Midbrain (tissue), 1 donor: ENCODE measurements at regions not wholly inside any gene's neighbourhood (a gene's known extent, or its start where the extent isn't known, plus 50 kb on each side); places are given as distances from the start of the nearest gene placed in this dataset.

ENCODE experiments used
- DNase-seq: peaks from one replicate; lab custom pipeline; 2025; lab: John Stamatoyannopoulos, UW

DNA sequence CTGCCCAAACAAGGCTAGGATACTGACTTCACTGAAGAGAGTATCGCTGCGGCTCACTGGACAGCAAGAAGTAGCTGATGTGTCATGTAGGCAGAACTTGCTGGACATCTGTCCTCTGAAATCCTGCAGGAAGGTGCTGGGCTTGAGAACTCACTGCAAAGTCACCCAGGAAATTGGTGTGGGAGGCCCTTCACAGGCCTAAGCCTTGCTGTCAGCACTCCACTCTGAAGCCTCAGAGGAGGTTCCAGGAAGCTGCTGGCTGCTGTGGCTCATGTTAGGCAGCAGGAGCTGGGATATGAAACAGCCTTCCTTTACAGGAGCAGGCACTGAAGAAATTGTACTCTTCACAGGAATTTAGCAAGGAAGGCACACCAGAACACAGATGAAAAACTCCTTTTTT, 88.3 kb upstream of the CCDC68 start:
- no peak for DNase-seq

DNA sequence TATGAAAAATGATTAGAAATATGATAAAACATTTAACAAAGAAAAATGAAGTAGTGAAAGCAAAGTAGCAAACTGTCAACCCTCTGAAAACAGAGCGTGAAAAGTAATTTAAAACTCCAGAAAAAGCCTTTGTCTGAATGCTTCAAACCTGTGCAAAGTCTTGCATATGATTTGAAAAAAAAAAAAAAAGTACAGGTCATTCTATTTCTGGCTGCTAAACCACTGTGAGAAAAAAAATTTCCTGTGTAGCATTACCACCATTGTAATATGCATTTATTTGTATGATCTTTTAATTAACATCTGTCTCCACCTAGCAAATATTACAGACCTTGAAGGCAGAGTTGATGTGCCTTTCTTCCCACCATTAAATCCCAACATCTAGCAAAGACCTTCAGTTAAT, 82.1 kb upstream of the CCDC68 start:
- no peak for DNase-seq

DNA sequence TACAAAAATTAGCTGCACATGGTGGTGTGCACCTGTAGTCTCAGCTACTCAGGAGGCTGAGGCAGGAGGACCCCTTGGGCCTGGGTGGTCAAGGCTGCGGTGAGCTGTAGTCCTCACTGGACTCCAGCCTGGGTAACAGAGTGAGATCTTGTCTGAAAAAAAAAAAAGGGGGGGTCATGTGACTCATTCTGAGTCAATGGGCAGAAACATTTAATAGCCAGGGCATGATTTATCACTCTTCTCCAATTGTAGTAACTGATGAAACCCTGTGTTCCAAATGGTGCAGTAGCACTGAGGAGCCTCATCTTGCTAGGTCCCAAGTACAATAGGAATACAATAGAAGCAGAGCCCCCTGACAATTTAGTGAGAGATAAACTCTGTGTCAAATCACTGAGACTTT, 78.9 kb upstream of the CCDC68 start:
- no peak for DNase-seq

DNA sequence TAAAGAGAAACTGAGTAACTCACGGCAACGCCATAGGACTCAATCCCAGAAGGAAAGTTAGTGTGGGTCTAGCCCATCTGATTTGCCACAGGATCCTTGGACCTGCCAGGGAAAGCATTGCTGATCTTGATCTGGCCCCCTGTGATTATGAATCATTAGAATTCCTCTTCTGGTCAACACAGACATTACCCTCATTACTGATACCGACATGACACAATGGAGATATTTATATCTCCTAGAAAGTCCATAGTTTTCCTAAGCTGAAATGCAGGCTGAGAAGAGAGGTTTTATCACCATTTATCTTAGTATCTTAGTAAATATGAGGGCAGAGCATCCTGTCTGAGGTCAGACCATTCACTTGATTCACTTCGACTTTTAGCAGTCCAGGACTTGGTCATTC, 75.5 kb upstream of the CCDC68 start:
- no peak for DNase-seq

DNA sequence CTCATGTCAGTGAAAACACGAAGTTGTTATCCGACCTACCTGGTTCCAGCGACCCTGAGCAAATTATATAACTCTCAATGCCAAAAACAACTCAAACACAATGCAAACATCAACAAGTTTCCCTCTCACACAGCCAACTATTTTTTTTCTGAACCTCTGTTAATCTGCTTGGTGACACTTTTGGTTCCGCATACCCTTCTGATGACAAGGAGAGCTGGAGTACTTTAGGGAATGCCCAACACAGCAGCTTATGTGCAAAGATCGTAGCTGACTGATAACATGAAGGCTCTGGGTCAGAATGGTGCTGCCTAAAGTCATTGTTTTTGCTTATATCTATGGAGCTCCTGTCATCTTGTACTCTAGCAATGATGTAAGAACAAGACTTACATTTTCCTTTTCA, 72.7 kb upstream of the CCDC68 start:
- DNase-seq = no peak

DNA sequence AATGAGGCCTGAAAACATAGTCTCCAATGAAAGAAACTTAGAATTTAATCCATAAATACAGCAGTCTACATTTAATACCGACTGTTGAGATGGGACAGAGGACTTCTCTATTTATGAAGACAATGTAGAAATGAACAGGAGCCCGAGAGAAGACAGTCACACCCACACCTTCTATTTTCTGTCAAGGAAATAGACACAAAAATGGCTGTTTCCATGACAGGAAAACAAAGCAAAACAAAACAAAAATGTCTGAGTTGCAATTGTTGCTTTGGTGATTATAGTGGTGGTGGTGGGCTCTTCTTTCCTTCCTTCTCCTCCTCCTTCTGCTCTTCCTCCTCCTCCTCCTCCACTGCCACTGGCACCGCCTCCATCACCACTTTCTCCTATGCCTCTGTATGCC, 72.3 kb upstream of the CCDC68 start:
- DNase-seq = no peak

DNA sequence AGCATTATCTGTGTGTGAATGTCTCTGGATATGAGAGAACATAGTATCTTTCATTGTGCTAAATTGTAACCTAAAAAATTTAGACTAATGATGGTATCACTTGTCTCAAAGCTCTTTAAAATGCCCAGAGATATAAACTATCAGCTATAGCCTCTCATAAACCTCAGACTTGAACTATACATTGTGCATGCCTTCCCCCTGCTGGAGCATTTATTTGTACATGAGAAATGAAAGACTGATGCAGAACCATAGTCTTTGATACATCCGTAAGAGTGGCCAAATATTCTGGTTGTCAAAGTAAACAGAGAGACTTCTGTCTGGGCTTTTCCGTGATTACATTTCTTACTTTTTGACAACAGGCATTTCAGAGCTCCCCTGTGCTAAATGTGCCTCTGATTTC, 71.9 kb upstream of the CCDC68 start:
- DNase-seq = no peak

DNA sequence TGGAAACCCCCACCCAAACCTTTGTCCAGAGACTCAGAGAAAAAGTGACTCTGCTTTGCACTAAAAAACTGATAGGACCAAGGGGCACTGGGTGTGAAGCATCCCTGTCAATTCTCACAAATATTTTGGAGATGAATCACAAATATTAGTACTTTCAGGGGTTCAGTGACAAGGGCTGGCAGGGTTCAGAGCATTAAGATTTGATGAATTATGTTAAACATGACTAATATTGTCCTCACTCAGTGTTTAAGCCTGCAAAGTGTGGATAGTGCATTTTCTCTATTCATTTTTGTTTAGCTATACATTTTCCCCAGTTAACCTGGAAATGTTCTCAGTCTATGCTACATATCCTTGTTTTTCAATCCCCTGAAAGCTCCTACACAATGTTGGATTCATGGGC, 65.3 kb upstream of the CCDC68 start:
- no peak for DNase-seq

DNA sequence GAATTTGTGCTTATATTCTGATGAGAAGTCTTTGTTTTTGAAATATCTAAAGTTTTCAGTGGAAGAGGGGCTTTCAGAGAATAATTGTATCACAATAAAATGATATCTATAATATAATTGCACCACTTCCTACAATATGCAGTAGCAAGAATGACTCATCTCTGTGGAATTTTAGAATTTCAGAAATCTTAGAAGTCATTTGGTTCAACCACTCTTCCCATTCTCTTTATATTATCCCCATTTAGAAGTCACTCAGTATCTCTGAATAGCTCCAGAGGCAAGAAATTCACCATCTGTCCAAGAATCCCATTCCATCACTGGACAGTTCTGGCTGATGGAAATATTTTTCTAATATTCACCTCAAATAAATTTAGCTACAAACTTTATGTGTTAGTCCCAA, 59.3 kb upstream of the CCDC68 start:
- DNase-seq = no peak

DNA sequence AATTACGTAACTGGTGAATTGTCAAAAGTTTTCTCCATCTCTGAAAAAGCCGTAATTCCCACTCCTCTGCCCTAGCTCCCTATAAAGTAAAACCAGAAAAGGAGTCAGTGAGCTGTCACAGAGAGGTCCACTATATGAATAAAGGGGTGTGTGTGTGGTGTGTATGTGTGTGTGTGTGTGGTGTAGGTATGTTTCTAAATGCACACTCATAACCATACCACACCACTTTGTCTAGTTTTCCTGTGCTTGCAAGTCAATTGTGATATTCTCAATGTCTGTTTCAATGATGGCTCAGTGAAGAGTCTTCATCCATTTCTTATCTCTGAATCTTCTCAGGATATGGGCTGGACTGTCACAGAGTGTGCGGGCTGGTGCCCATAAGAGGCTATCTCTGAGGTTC, 54.8 kb upstream of the CCDC68 start:
- DNase-seq = no peak

DNA sequence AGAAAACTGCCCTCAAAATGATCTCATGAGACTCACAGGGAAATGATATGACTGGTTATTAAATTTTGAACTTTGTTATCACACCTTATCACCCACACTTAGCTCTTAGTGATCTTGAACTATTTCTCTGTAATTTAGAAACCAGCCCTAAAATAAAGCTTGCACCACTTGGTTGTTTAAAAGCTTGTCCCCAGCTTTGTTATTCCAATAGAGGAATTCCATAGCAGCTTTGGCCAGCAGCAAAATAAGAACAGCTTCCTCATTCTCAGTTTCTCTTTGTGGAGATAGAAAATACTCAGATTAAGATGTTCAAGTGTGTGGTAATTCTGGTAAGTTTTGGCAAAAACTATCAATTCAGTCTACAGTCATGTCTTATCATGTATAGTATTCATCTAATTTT, 54.4 kb upstream of the CCDC68 start:
- DNase-seq = no peak

DNA sequence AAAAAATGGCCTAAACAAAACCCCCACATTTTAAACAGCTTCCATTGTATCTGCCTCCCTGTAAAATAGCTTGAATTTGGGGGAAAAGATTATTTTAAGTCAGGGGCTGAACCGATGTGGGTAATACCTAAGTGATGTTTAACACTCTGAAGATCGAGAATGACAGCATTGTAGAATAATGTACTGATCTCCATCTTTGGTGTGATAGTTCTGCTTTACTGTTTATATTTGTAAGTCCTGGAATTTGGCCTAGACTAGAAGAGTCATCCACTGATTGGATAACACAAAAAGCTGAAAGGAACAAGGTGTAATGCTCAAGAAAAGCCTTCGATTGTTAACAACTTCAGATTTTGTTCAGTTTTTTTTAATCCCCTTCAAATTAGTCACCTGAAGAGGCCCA, 53.8 kb upstream of the CCDC68 start:
- DNase-seq = no peak

DNA sequence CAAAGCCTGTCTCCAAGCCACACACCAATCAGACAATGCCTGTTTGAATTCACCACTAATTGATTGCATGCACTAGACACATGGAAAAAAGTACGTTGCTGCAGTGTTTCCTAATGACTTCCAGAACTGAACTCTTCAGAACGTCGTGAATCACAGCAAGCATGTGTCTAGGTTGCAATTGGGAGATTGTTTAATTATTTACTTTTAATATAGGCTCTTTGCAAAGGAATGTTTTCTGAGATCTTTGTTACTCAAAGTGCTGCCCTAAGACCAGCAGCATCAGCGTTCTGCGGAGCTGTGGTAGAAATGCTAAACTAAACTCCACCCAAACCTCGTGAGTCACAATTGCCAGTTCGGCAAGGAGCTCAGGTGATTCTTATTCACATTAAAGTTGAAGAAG, 52.7 kb upstream of the CCDC68 start:
- no peak for DNase-seq
